BJ (cell line): ENCODE measurements at regions not wholly inside any gene's neighbourhood (a gene's known extent, or its start where the extent isn't known, plus 50 kb on each side); places are given as distances from the start of the nearest gene placed in this dataset.

Source experiments
- CTCF ChIA-PET: fragments of 350-600 bp; formaldehyde crosslinking; extraction: SDS; loops from one replicate; lab custom pipeline; 2021; ENCODE audit warnings: antibody characterized with exemption, inconsistent platforms; lab: Yijun Ruan, JAX
- POLR2A ChIA-PET: fragments of 300-600 bp; sonication (Branson Sonifier 250); formaldehyde crosslinking; extraction: SDS; loops from one replicate; lab custom pipeline; 2021; ENCODE audit warnings: antibody characterized with exemption; lab: Charles Lee
- DNase-seq: peaks from one replicate; pipeline ENCODE4 v3.0.0-alpha.2; 2011; ENCODE audit warnings: low read depth
- H3K27me3 ChIP-seq: 2 replicates; pipeline ENCODE4 v1.6.0; 2011; ENCODE audit warnings: low read length; ENCODE audit not compliant: control insufficient read depth, insufficient read depth
- H3K36me3 ChIP-seq: 2 replicates; pipeline ENCODE4 v1.5.1; 2011; ENCODE audit warnings: low read length; ENCODE audit not compliant: control insufficient read depth, insufficient read depth
- H3K4me3 ChIP-seq: 2 replicates; pipeline ENCODE4 v1.5.1; 2011; ENCODE audit warnings: low read depth, mild to moderate bottlenecking, control low read depth, low read length
- TF ChIP-seq, protein P1 (sequence below): IDR thresholded peaks from 2 replicates; pipeline ENCODE4 v1.5.1; 2011; ENCODE audit warnings: low read depth, mild to moderate bottlenecking, control low read depth, inconsistent platforms, low read length, moderate library complexity; ENCODE audit not compliant: insufficient read depth

DNA sequence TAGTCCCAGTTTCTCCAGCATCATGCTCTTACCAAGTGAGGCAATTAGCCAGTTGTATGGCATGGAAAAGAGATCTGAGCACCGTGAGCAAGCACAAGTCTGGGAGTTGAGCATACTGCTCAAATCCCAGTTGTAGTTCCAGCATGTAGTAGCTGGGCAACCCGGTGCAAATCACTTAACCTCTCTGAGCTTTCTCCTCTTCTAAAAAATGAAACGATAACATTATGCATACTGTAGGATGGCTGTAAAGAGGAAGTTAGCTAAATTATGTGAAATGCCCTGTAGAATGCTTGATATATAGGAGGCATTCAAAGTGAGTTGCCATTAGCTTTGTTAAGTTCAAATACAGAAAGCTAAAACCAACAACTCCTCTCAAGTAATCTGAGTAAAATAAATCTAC lies 164.0 kb upstream of the ZEB2 start:
- Histone ChIP-seq H3K27me3 (no peaks in the 10 kb centered on the region), H3K4me3 (no peak overlapping the region), H3K36me3 (no peaks in the 10 kb centered on the region)
- TF ChIP-seq, protein P1, sequence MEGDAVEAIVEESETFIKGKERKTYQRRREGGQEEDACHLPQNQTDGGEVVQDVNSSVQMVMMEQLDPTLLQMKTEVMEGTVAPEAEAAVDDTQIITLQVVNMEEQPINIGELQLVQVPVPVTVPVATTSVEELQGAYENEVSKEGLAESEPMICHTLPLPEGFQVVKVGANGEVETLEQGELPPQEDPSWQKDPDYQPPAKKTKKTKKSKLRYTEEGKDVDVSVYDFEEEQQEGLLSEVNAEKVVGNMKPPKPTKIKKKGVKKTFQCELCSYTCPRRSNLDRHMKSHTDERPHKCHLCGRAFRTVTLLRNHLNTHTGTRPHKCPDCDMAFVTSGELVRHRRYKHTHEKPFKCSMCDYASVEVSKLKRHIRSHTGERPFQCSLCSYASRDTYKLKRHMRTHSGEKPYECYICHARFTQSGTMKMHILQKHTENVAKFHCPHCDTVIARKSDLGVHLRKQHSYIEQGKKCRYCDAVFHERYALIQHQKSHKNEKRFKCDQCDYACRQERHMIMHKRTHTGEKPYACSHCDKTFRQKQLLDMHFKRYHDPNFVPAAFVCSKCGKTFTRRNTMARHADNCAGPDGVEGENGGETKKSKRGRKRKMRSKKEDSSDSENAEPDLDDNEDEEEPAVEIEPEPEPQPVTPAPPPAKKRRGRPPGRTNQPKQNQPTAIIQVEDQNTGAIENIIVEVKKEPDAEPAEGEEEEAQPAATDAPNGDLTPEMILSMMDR: no peak
- CTCF ChIA-PET: interaction anchor here (2.1 kb wide), 1 partner anchor 16 kb away, joined by 6 read pairs; no protein-coding TSS in a partner anchor
- POLR2A ChIA-PET: no interaction called here
- no peak for DNase-seq

DNA sequence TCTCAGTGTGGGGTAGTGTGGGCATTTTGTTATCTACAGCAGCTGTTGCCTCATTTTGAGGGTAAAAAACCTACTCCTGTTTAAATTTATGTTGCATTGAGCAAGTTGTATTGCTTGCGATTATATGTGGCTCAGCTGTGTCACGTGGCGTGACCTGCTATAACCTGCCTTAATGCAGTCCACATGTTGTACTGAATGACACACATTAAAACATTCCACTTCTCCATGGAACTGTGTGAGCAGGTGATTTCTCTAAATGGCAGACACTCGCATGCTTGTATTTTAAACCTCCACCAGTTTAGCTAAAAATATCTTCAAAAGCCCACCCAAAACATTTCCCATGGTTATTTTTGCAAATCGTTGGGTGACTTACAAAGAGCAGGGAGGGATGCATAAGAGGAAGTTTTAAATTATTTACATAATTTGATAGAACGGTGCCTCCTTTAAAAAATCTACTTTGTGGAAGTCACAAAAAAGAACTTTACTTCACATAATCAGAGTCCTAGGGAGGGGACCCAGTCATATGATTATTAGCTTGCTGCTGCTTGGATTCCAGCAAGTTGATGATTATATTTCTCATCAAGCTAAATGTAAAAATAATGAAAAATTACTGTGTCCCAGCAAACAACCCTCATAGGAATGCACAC lies 163.3 kb upstream of the ZEB2 start:
- DNase-seq: no peak
- TF ChIP-seq, protein P1: no peak
- Histone ChIP-seq H3K36me3 (no peaks in the 10 kb centered on the region), H3K27me3 (no peaks in the 10 kb centered on the region), H3K4me3 (no peak overlapping the region)
- CTCF ChIA-PET: interaction anchor here (0.6 to 2.1 kb wide), 3 partner anchors 15 to 242 kb away, joined by 3 to 6 read pairs (median 3); no protein-coding TSS in a partner anchor
- POLR2A ChIA-PET: no interaction called here

DNA sequence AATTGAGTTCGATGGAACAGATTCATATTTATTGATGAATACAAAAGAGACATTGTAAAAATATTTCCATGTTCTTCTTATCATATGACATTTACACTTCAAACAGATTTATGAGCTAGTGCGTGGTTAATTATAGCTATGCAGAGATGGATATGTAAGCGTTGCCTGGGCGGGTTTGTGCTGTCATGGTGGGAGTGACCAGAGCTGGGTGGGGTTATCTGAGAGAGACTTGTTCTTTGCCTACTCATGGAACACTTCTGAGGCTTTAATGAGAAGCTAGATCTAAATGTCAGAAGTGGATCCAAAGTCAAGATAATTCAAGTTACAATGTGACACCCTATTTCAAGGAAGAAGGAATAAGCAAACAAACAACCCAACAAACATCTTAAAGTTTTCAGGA lies 162.3 kb upstream of the ZEB2 start:
- ChIA-PET CTCF (interaction anchor here (2.1 kb wide), 1 partner anchor 14 kb away, joined by 6 read pairs; no protein-coding TSS in a partner anchor), POLR2A (no interaction called here)
- H3K36me3 ChIP-seq: no peaks in the 10 kb centered on the region
- no peak for DNase-seq
- H3K27me3 ChIP-seq: no peaks in the 10 kb centered on the region
- H3K4me3 ChIP-seq: no peak overlapping the region
- TF ChIP-seq, protein P1: no peak

DNA sequence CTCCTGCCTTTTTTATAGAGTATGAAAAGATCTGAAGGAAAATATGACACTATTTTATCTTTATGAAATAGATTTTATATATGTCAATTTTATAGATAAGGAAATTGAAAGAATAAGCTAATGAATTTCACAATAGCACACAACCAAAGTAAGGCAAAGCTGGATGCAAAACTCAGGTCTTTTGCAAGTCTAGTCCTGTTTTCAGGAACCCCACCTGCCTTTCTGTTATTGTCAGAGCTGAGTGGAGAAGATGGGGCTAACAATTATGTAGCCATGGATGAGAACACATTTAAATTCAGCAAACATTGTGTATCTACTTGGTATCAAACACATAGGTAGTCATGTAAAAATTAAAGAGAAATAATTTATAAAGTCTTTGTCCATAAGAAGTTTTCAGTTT lies 161.5 kb upstream of the ZEB2 start:
- POLR2A ChIA-PET: no interaction called here
- TF ChIP-seq, protein P1: no peak
- Histone ChIP-seq H3K27me3 (no peaks in the 10 kb centered on the region), H3K4me3 (no peak overlapping the region), H3K36me3 (no peaks in the 10 kb centered on the region)
- DNase-seq: no peak
- CTCF ChIA-PET: no interaction called here

DNA sequence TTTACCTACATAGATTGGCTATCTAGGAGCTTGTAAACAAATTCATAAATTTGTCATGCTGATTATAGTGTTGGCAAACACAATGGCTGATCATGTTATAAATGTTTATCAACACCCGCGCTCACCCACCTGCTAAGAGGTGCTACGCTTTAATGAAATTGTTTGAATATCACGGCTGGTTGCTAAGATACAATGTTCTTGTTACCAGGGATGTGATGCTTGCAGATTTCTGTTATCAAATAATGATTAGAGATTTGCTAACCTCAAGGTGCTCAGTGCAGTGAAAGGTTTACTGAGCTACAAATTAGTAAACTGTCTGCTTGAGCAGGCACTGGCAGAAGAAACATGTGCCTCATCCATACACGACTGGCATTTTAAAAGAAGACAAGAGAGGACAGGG lies 160.0 kb upstream of the ZEB2 start:
- DNase-seq: no peak
- no peaks in the 10 kb centered on the region for H3K36me3 ChIP-seq
- H3K4me3 ChIP-seq: no peak overlapping the region
- TF ChIP-seq, protein P1: no peak
- no peaks in the 10 kb centered on the region for H3K27me3 ChIP-seq
- CTCF ChIA-PET: no interaction called here
- POLR2A ChIA-PET: no interaction called here
